ENCODE measurements at regions not wholly inside any gene's neighbourhood (a gene's known extent, or its start where the extent isn't known, plus 50 kb on each side); places are given as distances from the start of the nearest gene placed in this dataset.
"Not testable (repeated sequence)": the region's sequence is repeated elsewhere in the genome, so short reads cannot be mapped to it uniquely, and the experiment has no call there.

DNA sequence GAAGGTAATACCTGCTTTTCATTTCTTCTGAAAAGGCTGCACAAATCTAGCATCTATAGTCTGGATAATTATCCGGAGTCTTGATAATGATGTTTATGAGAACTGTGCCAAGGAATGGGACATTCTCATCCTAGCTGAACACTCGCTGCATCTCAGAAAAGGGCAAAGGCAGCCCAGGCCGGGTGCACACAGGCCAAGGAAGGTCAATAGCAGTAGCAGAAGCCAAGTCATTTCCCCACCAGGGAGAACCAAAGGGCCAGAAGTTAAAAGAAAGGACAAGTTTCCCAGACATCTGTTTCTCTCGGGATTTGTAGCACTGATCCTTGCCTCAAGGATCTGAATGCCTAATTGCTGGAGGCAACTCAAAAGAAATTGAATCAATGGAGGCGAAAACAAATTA lies 66.1 kb upstream of the ANKRD55 start:
- no peak for TF ChIP-seq CTCF (IDR thresholded peaks at IDR 0.05; ENCODE audit: insufficient read depth, low read depth, low read length, missing control alignments)
- DNase-seq (ENCODE audit: low read depth), result no peak
- no peak overlapping the region for H3K4me3 ChIP-seq (ENCODE audit: low read length)

- TF ChIP-seq CTCF (IDR thresholded peaks at IDR 0.05; ENCODE audit: insufficient read depth, low read depth, low read length, missing control alignments), result no peak
- DNase-seq (ENCODE audit: low read depth), result no peak
- no peak overlapping the region for H3K4me3 ChIP-seq (ENCODE audit: low read length)
These were observed 65.4 kb upstream of the ANKRD55 start for GRCh38 chr5:56298336-56299090.

DNA sequence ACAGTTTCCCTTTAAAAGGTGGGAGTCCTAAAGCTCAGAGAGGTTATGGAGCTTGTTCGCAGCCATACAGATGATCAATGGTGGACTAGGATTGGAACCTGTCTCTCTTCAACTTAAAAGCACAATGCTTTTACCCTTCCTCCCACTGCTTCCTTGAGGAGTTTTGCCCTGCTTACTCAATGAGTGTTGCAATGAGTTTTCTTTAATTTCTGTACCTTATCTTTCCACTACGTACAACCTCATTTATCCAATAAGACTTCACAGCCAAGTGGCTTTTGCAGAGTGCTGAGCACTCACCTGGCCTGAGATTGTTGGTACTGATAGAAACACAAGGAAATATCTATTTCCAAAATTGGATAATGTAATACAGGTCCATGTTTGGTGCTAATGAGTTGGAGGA lies 64.7 kb upstream of the ANKRD55 start:
- H3K4me3 ChIP-seq (ENCODE audit: low read length), result no peak overlapping the region
- TF ChIP-seq CTCF (IDR thresholded peaks at IDR 0.05; ENCODE audit: insufficient read depth, low read depth, low read length, missing control alignments), result no peak
- no peak for DNase-seq (ENCODE audit: low read depth)

GRCh38 chr5:56295311-56295710 lies 62.2 kb upstream of the ANKRD55 start:
- not testable (repeated sequence) for DNase-seq (ENCODE audit: low read depth); H3K4me3 ChIP-seq (ENCODE audit: low read length)

DNA sequence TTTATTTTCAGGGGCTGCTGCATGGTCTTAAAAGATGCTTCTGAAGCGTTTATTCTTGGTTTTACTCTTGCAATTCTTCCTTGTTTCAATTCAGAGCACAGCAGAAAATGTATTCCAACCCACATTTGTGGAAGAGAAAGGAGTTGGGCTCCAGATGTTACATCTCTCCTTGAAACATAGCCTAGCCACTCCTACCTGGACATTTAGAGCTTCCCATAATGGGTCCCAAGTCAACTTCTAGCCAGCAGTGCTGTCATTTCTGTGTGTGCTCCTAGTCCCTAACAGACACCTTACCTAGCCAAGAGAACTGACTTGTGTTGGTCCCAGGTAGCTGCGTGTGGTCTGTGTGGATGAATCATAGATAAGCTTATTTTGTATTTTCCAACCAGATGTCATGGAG lies 61.2 kb upstream of the ANKRD55 start:
- no peak for DNase-seq (ENCODE audit: low read depth)
- no peak for TF ChIP-seq CTCF (IDR thresholded peaks at IDR 0.05; ENCODE audit: insufficient read depth, low read depth, low read length, missing control alignments)
- no peak overlapping the region for H3K4me3 ChIP-seq (ENCODE audit: low read length)

- not testable (repeated sequence) for DNase-seq (ENCODE audit: low read depth); H3K4me3 ChIP-seq (ENCODE audit: low read length)
These were observed 59.7 kb upstream of the ANKRD55 start for GRCh38 chr5:56292874-56293273.

DNA sequence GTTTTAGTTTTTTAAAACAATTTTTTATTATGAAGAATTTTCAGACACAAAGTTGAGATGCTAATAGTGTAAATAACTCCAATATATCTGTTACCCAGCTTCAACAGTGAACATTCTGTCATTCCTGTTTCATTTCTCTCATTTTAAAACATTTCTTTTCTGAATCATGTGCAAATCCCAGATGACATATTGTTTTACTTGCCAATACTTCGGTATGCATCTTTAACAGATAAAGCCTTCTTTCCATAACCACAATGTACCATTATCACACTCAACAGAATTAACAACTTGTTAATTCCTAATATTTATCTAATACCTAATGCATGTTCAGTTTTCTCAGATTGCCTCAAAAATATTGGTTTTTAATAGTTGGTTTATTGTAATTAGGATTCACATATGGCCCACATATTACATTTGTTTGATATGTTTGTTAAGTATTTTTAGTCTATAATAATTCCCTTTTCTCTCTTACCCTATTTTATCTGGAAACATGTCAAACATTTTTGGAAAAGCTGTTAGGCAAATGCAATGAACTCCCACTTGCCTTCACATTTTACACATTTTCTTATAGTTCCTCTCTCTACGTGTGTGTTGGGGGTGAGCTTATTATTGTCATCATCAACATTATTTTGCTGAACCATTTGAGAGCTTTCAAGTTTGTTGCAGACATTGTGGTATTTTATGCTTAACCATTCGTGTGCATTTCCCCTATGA lies 58.7 kb upstream of the ANKRD55 start:
- no peak overlapping the region for H3K4me3 ChIP-seq (ENCODE audit: low read length)
- no peak for TF ChIP-seq CTCF (IDR thresholded peaks at IDR 0.05; ENCODE audit: insufficient read depth, low read depth, low read length, missing control alignments)
- no peak for DNase-seq (ENCODE audit: low read depth)

- TF ChIP-seq CTCF (IDR thresholded peaks at IDR 0.05; ENCODE audit: insufficient read depth, low read depth, low read length, missing control alignments), result no peak
- DNase-seq (ENCODE audit: low read depth), result no peak
- H3K4me3 ChIP-seq (ENCODE audit: low read length), result no peak overlapping the region
These were observed 58.0 kb upstream of the ANKRD55 start for GRCh38 chr5:56291079-56291643.

Data from epithelial cell of esophagus (primary cell).